HG02642 (cell line): ENCODE measurements at regions not wholly inside any gene's neighbourhood (a gene's known extent, or its start where the extent isn't known, plus 50 kb on each side); places are given as distances from the start of the nearest gene placed in this dataset.

ENCODE experiments used
- ATAC-seq: cut with Tn5 transposase; IDR thresholded peaks from one replicate; pipeline ENCODE4 v1.9.1; 2021; ENCODE audit warnings: mild to moderate bottlenecking; ENCODE audit not compliant: unreplicated experiment, poor library complexity

GRCh38 chr7:69467826-69468225 lies 130.4 kb upstream of the AUTS2 start:
- ATAC-seq, result no peak

- no peak for ATAC-seq
Measured at GRCh38 chr7:69476416-69476815, 121.9 kb upstream of the AUTS2 start.

GRCh38 chr7:69482676-69483075 lies 115.6 kb upstream of the AUTS2 start:
- no peak for ATAC-seq

GRCh38 chr7:69489533-69489932 lies 108.7 kb upstream of the AUTS2 start:
- ATAC-seq, result no peak

GRCh38 chr7:69498671-69499070 lies 99.6 kb upstream of the AUTS2 start:
- no peak for ATAC-seq

- no peak for ATAC-seq
Measured at GRCh38 chr7:69502358-69502757, 95.9 kb upstream of the AUTS2 start.

- ATAC-seq, result no peak
Measured at GRCh38 chr7:69504733-69505420, 93.4 kb upstream of the AUTS2 start.

- no peak for ATAC-seq
Measured at GRCh38 chr7:69508736-69509135, 89.5 kb upstream of the AUTS2 start.

- ATAC-seq, result no peak
Measured at GRCh38 chr7:69510114-69510513, 88.2 kb upstream of the AUTS2 start.

GRCh38 chr7:69515495-69516212 lies 82.6 kb upstream of the AUTS2 start:
- no peak for ATAC-seq

- no peak for ATAC-seq
Measured at GRCh38 chr7:69516238-69516820, 81.9 kb upstream of the AUTS2 start.

GRCh38 chr7:69517985-69518704 lies 80.1 kb upstream of the AUTS2 start:
- ATAC-seq, result no peak

- no peak for ATAC-seq
Measured at GRCh38 chr7:69518705-69519077, 79.6 kb upstream of the AUTS2 start.

- ATAC-seq, result no peak
Measured at GRCh38 chr7:69526570-69526969, 71.7 kb upstream of the AUTS2 start.

- no peak for ATAC-seq
Measured at GRCh38 chr7:69527706-69528105, 70.6 kb upstream of the AUTS2 start.

GRCh38 chr7:69531050-69531449 lies 67.2 kb upstream of the AUTS2 start:
- ATAC-seq, result no peak

- ATAC-seq, result no peak
Measured at GRCh38 chr7:69534461-69535041, 63.7 kb upstream of the AUTS2 start.

GRCh38 chr7:69537691-69538090 lies 60.6 kb upstream of the AUTS2 start:
- ATAC-seq, result no peak

- no peak for ATAC-seq
Measured at GRCh38 chr7:69539531-69539930, 58.7 kb upstream of the AUTS2 start.

- no peak for ATAC-seq
Measured at GRCh38 chr7:69540287-69540686, 58.0 kb upstream of the AUTS2 start.
